NCI-H510A (cell line): ENCODE measurements at regions not wholly inside any gene's neighbourhood (a gene's known extent, or its start where the extent isn't known, plus 50 kb on each side); places are given as distances from the start of the nearest gene placed in this dataset.

Experiments
- DNase-seq: peaks from one replicate; lab custom pipeline; 2025; lab: John Stamatoyannopoulos, UW

GRCh38 chr5:155974369-155974768 lies 352.6 kb upstream of the SGCD start:
- DNase-seq = no peak

GRCh38 chr5:155978850-155979249 lies 348.1 kb upstream of the SGCD start:
- no peak for DNase-seq

- no peak for DNase-seq
These were observed 344.6 kb upstream of the SGCD start for GRCh38 chr5:155982354-155982753.

- DNase-seq = no peak
These were observed 343.0 kb upstream of the SGCD start for GRCh38 chr5:155983954-155984353.

GRCh38 chr5:155987265-155987810 lies 339.6 kb upstream of the SGCD start:
- DNase-seq = no peak

- no peak for DNase-seq
These were observed 337.1 kb upstream of the SGCD start for GRCh38 chr5:155989879-155990278.

- DNase-seq = no peak
These were observed 330.8 kb upstream of the SGCD start for GRCh38 chr5:155996123-155996522.

- DNase-seq = no peak
These were observed 328.7 kb upstream of the SGCD start for GRCh38 chr5:155998257-155998656.

GRCh38 chr5:156000115-156000514 lies 326.8 kb upstream of the SGCD start:
- no peak for DNase-seq

- DNase-seq = no peak
These were observed 322.2 kb upstream of the SGCD start for GRCh38 chr5:156004754-156005153.

GRCh38 chr5:156006026-156006647 lies 320.8 kb upstream of the SGCD start:
- DNase-seq = no peak

- DNase-seq = no peak
These were observed 318.1 kb upstream of the SGCD start for GRCh38 chr5:156008844-156009243.

GRCh38 chr5:156009583-156009982 lies 317.4 kb upstream of the SGCD start:
- DNase-seq = no peak

GRCh38 chr5:156015137-156015536 lies 311.8 kb upstream of the SGCD start:
- no peak for DNase-seq

GRCh38 chr5:156019130-156019529 lies 307.8 kb upstream of the SGCD start:
- DNase-seq = no peak

- no peak for DNase-seq
These were observed 307.3 kb upstream of the SGCD start for GRCh38 chr5:156019571-156020180.

GRCh38 chr5:156020647-156021046 lies 306.3 kb upstream of the SGCD start:
- no peak for DNase-seq

- DNase-seq = no peak
These were observed 305.1 kb upstream of the SGCD start for GRCh38 chr5:156021866-156022265.

GRCh38 chr5:156025656-156026055 lies 301.3 kb upstream of the SGCD start:
- DNase-seq = no peak

GRCh38 chr5:156031181-156031580 lies 295.8 kb upstream of the SGCD start:
- no peak for DNase-seq

GRCh38 chr5:156036640-156037039 lies 290.3 kb upstream of the SGCD start:
- no peak for DNase-seq

- DNase-seq = no peak
These were observed 289.6 kb upstream of the SGCD start for GRCh38 chr5:156037151-156037909.

- DNase-seq = no peak
These were observed 284.2 kb upstream of the SGCD start for GRCh38 chr5:156042726-156043125.
